Sigmoid colon (tissue), 4 donors: ENCODE measurements at regions not wholly inside any gene's neighbourhood (a gene's known extent, or its start where the extent isn't known, plus 50 kb on each side); places are given as distances from the start of the nearest gene placed in this dataset.

Experiments
- EP300 ChIP-seq, 4 donors: sonication (generic); formaldehyde crosslinking; IDR thresholded peaks; one replicate each; pipeline ENCODE4 v1.6.1; 2017; ENCODE audit warnings: antibody characterized with exemption in 4 of 4
- POLR2A ChIP-seq, 2 donors: fragments of 450-650 bp; IDR thresholded peaks; one replicate each; pipeline ENCODE4 v1.6.1; 2016; ENCODE audit warnings: antibody characterized with exemption in 2 of 2, mild to moderate bottlenecking in 2 of 2, moderate library complexity in 2 of 2
- POLR2AphosphoS5 ChIP-seq, 4 donors: sonication (generic); formaldehyde crosslinking; IDR thresholded peaks; one replicate each; pipeline ENCODE4 v1.6.1; 2017; ENCODE audit warnings: antibody characterized with exemption in 4 of 4
- TF ChIP-seq, protein P1 (sequence below), 4 experiments: fragments of 450-650 bp in 3 of 4; fragments of 200-600 bp in 1 of 4; IDR thresholded peaks; one replicate each; pipeline ENCODE4 v1.5.1; 2016 to 2019; ENCODE audit warnings: antibody characterized with exemption in 4 of 4, mild to moderate bottlenecking in 3 of 4, moderate library complexity in 2 of 4

DNA sequence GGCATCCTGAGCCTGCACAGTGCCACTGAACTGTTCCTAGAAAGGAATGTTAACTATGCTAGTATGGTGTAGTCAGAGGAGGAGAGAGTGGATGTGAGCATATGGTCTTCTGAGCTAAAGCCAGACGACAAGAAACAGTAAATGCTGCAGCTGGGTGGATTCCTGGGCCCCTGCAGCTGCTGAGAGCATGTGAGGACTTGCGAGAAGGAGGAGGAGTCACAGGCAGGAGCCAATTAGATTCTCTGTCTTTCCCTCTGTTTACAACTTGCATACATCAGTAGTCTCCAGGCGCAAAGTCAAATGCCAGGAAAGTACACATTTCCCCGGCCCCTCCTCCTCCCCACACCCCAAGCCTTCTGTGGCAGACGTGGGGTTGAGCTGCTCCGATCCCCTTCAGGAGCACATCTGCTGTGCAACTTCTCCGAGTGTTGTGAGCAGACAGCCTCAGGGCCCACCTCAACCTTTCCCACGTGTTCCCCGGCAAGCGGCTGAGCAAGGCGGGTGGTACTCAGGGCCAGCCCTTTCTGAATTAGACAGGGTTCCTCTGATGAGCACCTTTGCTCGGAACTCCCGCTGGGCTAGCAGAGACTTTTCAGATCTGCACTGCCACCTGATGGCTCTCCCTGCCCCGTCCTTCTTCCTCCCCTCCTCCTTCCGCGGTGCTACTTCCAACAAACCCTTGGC, 108.7 kb upstream of the ATP6AP2 start:
- TF ChIP-seq, protein P1, sequence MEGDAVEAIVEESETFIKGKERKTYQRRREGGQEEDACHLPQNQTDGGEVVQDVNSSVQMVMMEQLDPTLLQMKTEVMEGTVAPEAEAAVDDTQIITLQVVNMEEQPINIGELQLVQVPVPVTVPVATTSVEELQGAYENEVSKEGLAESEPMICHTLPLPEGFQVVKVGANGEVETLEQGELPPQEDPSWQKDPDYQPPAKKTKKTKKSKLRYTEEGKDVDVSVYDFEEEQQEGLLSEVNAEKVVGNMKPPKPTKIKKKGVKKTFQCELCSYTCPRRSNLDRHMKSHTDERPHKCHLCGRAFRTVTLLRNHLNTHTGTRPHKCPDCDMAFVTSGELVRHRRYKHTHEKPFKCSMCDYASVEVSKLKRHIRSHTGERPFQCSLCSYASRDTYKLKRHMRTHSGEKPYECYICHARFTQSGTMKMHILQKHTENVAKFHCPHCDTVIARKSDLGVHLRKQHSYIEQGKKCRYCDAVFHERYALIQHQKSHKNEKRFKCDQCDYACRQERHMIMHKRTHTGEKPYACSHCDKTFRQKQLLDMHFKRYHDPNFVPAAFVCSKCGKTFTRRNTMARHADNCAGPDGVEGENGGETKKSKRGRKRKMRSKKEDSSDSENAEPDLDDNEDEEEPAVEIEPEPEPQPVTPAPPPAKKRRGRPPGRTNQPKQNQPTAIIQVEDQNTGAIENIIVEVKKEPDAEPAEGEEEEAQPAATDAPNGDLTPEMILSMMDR (IDR thresholded peaks at IDR 0.05): peak in 1 of 4 experiments; percentile 10
- no peak for TF ChIP-seq EP300 (IDR thresholded peaks at IDR 0.05)
- TF ChIP-seq POLR2A (IDR thresholded peaks at IDR 0.05): no peak
- TF ChIP-seq POLR2AphosphoS5 (IDR thresholded peaks at IDR 0.05): peak in 1 of 4 donors; percentile 16
